Renal cortex interstitium (tissue), 11 donors: ENCODE measurements at regions not wholly inside any gene's neighbourhood (a gene's known extent, or its start where the extent isn't known, plus 50 kb on each side); places are given as distances from the start of the nearest gene placed in this dataset.

Source experiments
- DNase-seq, 11 donors: peaks; one replicate each; pipeline ENCODE4 v3.0.0-alpha.2; 2013; ENCODE audit warnings: low read depth in 9 of 11, low spot score in 4 of 11; ENCODE audit errors: extremely low read depth in 1 of 11

GRCh38 chr17:72394531-72394930, 273.7 kb downstream of the SOX9 start:
- no peak for DNase-seq

- DNase-seq: no peak
Measured at GRCh38 chr17:72396121-72396520, 275.3 kb downstream of the SOX9 start.

- DNase-seq: no peak
Measured at GRCh38 chr17:72397223-72397667, 276.4 kb downstream of the SOX9 start.

GRCh38 chr17:72397687-72398086, 276.9 kb downstream of the SOX9 start:
- no peak for DNase-seq

- no peak for DNase-seq
Measured at GRCh38 chr17:72399023-72399607, 278.3 kb downstream of the SOX9 start.

- DNase-seq: no peak
Measured at GRCh38 chr17:72399608-72400487, 279.0 kb downstream of the SOX9 start.

GRCh38 chr17:72400488-72400827, 279.6 kb downstream of the SOX9 start:
- DNase-seq: no peak

GRCh38 chr17:72400863-72401262, 280.0 kb downstream of the SOX9 start:
- no peak for DNase-seq

- DNase-seq: no peak
Measured at GRCh38 chr17:72401883-72402726, 281.3 kb downstream of the SOX9 start.

GRCh38 chr17:72402727-72403210, 281.9 kb downstream of the SOX9 start:
- no peak for DNase-seq

- DNase-seq: no peak
Measured at GRCh38 chr17:72403713-72404209, 282.9 kb downstream of the SOX9 start.

GRCh38 chr17:72404872-72405271, 284.1 kb downstream of the SOX9 start:
- DNase-seq: no peak

GRCh38 chr17:72405662-72406230, 284.9 kb downstream of the SOX9 start:
- no peak for DNase-seq

GRCh38 chr17:72406498-72406897, 285.7 kb downstream of the SOX9 start:
- no peak for DNase-seq

GRCh38 chr17:72407336-72407909, 286.6 kb downstream of the SOX9 start:
- DNase-seq: peak in 5 of 11 donors; percentile 43 to 76 (median 69)

GRCh38 chr17:72407931-72408330, 287.1 kb downstream of the SOX9 start:
- no peak for DNase-seq

- no peak for DNase-seq
Measured at GRCh38 chr17:72408641-72409040, 287.8 kb downstream of the SOX9 start.

GRCh38 chr17:72409405-72410002, 288.7 kb downstream of the SOX9 start:
- no peak for DNase-seq
